Upper lobe of right lung (tissue), 1 donor: ENCODE measurements at regions not wholly inside any gene's neighbourhood (a gene's known extent, or its start where the extent isn't known, plus 50 kb on each side); places are given as distances from the start of the nearest gene placed in this dataset.

Experiments
- ATAC-seq: fragments of 200-7000 bp; cut with Tn5 transposase; one replicate; pipeline ENCODE4 v1.9.1; 2020; ENCODE audit warnings: mild to moderate bottlenecking, moderate library complexity
- DNase-seq: peaks from one replicate; pipeline ENCODE4 v3.0.0-alpha.2; 2020
- H3K27ac ChIP-seq: fragments of 200-600 bp; one replicate; pipeline ENCODE4 v1.8.0; 2022
- H3K27me3 ChIP-seq: fragments of 200-600 bp; one replicate; pipeline ENCODE4 v1.8.0; 2022; ENCODE audit warnings: mild to moderate bottlenecking
- H3K36me3 ChIP-seq: fragments of 200-600 bp; one replicate; pipeline ENCODE4 v1.8.0; 2022
- H3K4me1 ChIP-seq: fragments of 200-600 bp; one replicate; pipeline ENCODE4 v1.8.0; 2022
- H3K4me3 ChIP-seq: fragments of 200-600 bp; one replicate; pipeline ENCODE4 v1.8.0; 2022; ENCODE audit warnings: mild to moderate bottlenecking
- H3K9me3 ChIP-seq: fragments of 200-600 bp; one replicate; pipeline ENCODE4 v1.8.0; 2022
- intact Hi-C: fragments of 100-400 bp; cut with DNase I; formaldehyde crosslinking; loops from one replicate; pipeline ENCODE4 v1.11.0; 2022
- TF ChIP-seq, protein P1 (sequence below): fragments of 200-600 bp; IDR thresholded peaks from one replicate; pipeline ENCODE4 v1.8.0; 2022; ENCODE audit warnings: antibody characterized with exemption
- donor health status: DM: no; HTN: yes; CAD: no; lungs with severe emphysema.

DNA sequence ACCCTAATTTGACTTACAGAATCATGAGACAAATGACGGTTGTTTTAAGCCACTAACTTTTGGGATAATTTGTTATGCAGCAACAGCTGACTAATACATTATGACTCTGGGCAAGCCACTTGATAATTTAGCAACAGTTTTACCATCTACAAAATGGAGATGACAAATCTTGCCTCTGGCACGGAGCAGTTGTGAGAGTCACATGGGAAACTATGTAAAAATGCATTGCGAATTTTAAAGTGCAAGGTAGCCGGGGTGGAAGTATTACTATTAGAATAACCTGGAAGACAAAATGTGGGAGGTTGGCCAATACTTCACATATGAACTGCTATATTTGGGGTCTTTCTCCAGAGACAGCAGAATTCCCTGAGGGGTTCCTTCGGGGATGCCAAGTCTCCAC, 328.7 kb downstream of the CTTN start:
- DNase-seq = no peak
- H3K27ac ChIP-seq = no peak overlapping the region
- H3K4me1 ChIP-seq = no peaks in the 10 kb centered on the region
- no peak for ATAC-seq
- TF ChIP-seq, protein P1, sequence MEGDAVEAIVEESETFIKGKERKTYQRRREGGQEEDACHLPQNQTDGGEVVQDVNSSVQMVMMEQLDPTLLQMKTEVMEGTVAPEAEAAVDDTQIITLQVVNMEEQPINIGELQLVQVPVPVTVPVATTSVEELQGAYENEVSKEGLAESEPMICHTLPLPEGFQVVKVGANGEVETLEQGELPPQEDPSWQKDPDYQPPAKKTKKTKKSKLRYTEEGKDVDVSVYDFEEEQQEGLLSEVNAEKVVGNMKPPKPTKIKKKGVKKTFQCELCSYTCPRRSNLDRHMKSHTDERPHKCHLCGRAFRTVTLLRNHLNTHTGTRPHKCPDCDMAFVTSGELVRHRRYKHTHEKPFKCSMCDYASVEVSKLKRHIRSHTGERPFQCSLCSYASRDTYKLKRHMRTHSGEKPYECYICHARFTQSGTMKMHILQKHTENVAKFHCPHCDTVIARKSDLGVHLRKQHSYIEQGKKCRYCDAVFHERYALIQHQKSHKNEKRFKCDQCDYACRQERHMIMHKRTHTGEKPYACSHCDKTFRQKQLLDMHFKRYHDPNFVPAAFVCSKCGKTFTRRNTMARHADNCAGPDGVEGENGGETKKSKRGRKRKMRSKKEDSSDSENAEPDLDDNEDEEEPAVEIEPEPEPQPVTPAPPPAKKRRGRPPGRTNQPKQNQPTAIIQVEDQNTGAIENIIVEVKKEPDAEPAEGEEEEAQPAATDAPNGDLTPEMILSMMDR = no peak
- no peak overlapping the region for H3K4me3 ChIP-seq
- H3K9me3 ChIP-seq = no peaks in the 10 kb centered on the region
- no peaks in the 10 kb centered on the region for H3K36me3 ChIP-seq
- no peaks in the 10 kb centered on the region for H3K27me3 ChIP-seq
- intact Hi-C loops = no loop called here

DNA sequence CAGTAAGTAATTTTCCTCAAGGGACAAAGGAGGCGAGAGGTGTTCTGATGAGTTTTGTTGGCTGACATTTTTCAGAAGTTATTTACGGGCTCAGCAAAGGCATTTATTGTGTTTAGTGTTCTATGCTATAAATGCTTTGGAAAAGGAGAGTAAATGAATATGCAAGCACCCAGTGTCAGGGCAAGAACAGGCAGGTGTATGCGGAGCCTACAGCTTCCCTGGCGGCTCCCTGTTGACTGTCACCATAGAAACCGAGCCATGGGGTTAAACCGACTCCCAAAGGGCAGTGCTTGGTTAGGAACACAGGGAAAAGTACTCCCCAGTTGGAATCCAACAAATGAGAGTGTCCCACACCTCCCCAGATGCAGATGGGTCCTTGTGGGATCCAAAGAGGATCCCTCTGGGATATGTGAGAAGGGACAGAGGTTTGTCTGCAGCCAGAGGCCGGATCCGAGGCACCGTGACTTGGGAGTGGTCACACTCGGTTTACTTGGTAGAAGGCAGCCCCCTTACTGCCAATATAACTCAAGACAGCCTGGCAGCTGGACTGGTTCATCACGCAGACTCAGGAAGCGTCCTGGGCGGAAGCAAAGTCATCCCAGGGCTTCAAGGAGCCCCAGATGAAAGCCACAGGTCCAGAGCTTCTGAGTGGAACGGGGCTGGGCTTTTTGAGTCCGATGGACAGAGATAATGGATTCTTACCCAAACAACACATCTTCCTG, 329.7 kb downstream of the CTTN start:
- Histone ChIP-seq H3K9me3 (no peaks in the 10 kb centered on the region), H3K4me3 (no peak overlapping the region), H3K27ac (no peak overlapping the region), H3K27me3 (no peaks in the 10 kb centered on the region), H3K4me1 (no peaks in the 10 kb centered on the region), H3K36me3 (no peaks in the 10 kb centered on the region)
- intact Hi-C loops = no loop called here
- TF ChIP-seq, protein P1 = no peak
- DNase-seq (peak; percentile 34), ATAC-seq (no peak)

DNA sequence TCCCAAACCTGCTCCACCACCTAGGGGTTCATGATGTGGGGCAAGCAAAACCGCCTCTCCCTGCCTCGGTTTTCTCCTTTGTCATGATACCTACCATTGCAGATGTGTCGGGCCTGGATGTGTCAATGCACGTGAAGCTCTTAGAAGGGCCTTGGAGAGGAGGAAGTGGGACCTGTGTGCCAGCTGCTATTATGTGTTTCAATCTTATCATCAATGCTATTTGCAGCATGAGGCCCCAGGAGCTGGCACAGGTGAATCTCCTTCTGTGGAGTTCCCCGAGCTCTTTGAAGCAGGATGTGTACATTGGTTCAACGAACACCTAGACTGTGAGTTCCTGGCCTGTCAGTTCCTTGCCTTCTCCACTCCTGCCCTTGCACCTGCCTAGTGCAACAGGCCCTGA, 331.6 kb downstream of the CTTN start:
- ATAC-seq (no peak), DNase-seq (no peak)
- Histone ChIP-seq H3K9me3 (no peaks in the 10 kb centered on the region), H3K27ac (no peak overlapping the region), H3K27me3 (no peaks in the 10 kb centered on the region), H3K4me1 (no peaks in the 10 kb centered on the region), H3K36me3 (no peaks in the 10 kb centered on the region), H3K4me3 (no peak overlapping the region)
- TF ChIP-seq, protein P1 = no peak
- intact Hi-C loops = no loop called here

DNA sequence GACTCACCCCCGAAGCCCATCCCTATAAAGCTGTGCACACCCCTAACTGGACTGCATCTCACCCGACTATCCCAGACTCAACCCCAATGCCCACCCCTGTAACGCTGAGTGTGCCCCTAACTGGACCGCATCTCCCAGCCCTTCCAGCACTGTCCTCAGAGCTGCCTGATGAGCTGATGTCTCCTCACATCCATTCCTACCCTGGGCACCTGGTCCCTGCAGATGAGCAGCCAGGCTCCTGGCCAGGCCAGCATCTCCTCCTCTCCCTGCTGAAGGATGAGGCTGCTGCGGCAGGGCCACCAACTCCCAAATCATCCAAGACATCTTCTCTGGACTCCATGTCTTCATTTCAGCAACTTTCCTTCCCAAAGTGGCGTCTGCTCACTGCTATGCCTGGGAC, 332.1 kb downstream of the CTTN start:
- H3K4me1 ChIP-seq = no peaks in the 10 kb centered on the region
- intact Hi-C loops = no loop called here

DNA sequence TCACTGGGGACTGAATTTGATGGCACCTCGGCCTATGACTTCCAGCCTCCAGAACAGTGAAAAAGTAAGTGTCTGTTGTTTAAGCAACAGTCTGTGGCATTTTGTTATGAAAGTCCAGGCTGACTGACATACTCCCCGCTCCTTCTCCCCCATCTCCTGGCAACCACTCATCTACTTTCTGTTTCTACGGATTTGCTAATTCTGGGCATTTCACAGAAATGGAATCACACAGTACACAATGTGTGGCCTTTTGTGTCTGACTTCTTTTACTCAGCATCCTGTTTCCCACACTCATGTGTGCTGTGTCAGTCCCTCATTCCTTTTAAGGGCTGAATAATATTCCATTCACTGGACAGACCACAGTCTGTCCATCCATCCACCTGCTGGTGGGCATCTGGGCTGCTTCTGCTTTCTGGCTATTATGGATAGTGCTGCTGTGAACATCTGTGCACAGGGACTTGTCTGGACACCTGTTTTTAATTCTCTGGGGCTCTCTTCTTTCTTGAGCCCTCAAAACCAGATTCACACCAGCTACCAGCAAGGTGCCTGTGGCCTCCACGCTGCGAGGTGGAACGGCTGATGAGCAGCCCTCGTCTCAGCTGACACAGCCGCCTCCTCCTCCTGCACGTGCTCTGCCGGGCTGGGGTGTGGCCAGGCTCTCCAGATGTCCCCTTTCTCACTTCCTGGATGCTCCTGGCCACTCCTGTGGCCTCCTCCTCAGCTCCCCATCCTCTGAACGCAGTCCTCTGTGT, 333.1 kb downstream of the CTTN start:
- Histone ChIP-seq H3K9me3 (no peaks in the 10 kb centered on the region), H3K27me3 (no peaks in the 10 kb centered on the region), H3K27ac (no peak overlapping the region), H3K36me3 (no peaks in the 10 kb centered on the region), H3K4me3 (no peak overlapping the region), H3K4me1 (no peaks in the 10 kb centered on the region)
- ATAC-seq (no peak), DNase-seq (no peak)
- TF ChIP-seq, protein P1 = no peak
- intact Hi-C loops = no loop called here

More for the DNA sequence above, 332.1 kb downstream of the CTTN start:
- DNase-seq (no peak), ATAC-seq (no peak)
- H3K27ac ChIP-seq = no peak overlapping the region
- no peaks in the 10 kb centered on the region for H3K36me3 ChIP-seq
- H3K27me3 ChIP-seq = no peaks in the 10 kb centered on the region
- H3K9me3 ChIP-seq = no peaks in the 10 kb centered on the region
- H3K4me3 ChIP-seq = no peak overlapping the region
- TF ChIP-seq, protein P1 = no peak
